ENCODE measurements at regions not wholly inside any gene's neighbourhood (a gene's known extent, or its start where the extent isn't known, plus 50 kb on each side); places are given as distances from the start of the nearest gene placed in this dataset.

- Histone ChIP-seq H3K4me2 (ENCODE audit: low read length) (no peak overlapping the region), H3K4me3 (ENCODE audit: low read length) (no peak overlapping the region), H4K20me1 (ENCODE audit: control insufficient read depth, insufficient read depth, low read depth, low read length) (no peaks in the 10 kb centered on the region), H3K27ac (ENCODE audit: low read depth, low read length) (no peak overlapping the region), H3K4me1 (ENCODE audit: control insufficient read depth, low read length) (no peaks in the 10 kb centered on the region), H3K9me3 (ENCODE audit: control insufficient read depth, insufficient read depth, low read length) (no peaks in the 10 kb centered on the region), H3K36me3 (ENCODE audit: control insufficient read depth, low read length) (no peaks in the 10 kb centered on the region), H3K79me2 (ENCODE audit: control insufficient read depth, low read length) (no peaks in the 10 kb centered on the region), H3K9me2 (replicated peaks; ENCODE audit: control insufficient read depth, low read length) (no peaks in the 10 kb centered on the region), H3K27me3 (ENCODE audit: control insufficient read depth, low read length) (no peaks in the 10 kb centered on the region), H3F3A (ENCODE audit: control insufficient read depth, insufficient read depth) (no peaks in the 10 kb centered on the region)
- no peak for TF ChIP-seq CTCF (IDR thresholded peaks at IDR 0.05; ENCODE audit: low read depth, low read length, poor library complexity, severe bottlenecking)
- TF ChIP-seq EZH2phosphoT487 (IDR thresholded peaks at IDR 0.05; ENCODE audit: borderline replicate concordance, low read length): no peak
These were observed 119.1 kb upstream of the CD82 start for GRCh38 chr11:44446366-44446762.

- Histone ChIP-seq H4K20me1 (ENCODE audit: control insufficient read depth, insufficient read depth, low read depth, low read length) (no peaks in the 10 kb centered on the region), H3K79me2 (ENCODE audit: control insufficient read depth, low read length) (no peaks in the 10 kb centered on the region), H3K27me3 (ENCODE audit: control insufficient read depth, low read length) (no peaks in the 10 kb centered on the region), H3K4me1 (ENCODE audit: control insufficient read depth, low read length) (no peaks in the 10 kb centered on the region), H3F3A (ENCODE audit: control insufficient read depth, insufficient read depth) (no peaks in the 10 kb centered on the region), H3K9me2 (replicated peaks; ENCODE audit: control insufficient read depth, low read length) (no peaks in the 10 kb centered on the region), H3K27ac (ENCODE audit: low read depth, low read length) (no peak overlapping the region), H3K4me3 (ENCODE audit: low read length) (no peak overlapping the region), H3K9me3 (ENCODE audit: control insufficient read depth, insufficient read depth, low read length) (no peaks in the 10 kb centered on the region), H3K4me2 (ENCODE audit: low read length) (no peak overlapping the region), H3K36me3 (ENCODE audit: control insufficient read depth, low read length) (no peaks in the 10 kb centered on the region)
- no peak for TF ChIP-seq CTCF (IDR thresholded peaks at IDR 0.05; ENCODE audit: low read depth, low read length, poor library complexity, severe bottlenecking)
These were observed 118.3 kb upstream of the CD82 start for GRCh38 chr11:44446996-44447771.

DNA sequence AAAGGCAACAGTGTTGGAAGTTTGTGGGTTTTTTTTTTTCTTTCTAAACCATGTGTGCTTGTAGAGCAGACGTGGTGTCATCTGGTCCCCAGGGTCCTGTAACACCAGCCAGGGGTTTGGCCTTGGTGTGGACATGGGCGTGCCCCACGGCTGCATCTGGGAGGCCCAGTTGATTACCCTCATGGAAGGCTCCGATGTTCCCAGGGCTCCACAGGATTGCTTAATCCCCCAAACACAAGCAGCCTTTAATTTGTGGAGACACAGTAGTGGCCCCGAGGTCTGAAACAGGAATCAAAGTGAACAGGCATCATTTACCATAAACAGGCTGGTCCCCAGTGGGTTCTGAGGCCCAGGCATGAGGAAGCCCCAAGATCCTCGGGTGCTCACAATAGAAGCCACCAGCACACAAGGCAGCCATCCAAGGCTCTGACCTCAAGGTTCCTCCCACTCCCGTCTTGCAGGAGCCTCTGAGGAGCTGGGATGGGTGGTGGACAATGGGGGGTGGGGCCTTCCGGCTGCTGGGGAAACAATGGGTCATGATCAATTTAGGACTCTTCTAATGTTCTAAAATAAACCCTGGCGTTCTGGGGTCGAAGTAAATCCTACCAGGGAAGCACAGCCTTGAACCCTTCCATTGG is 115.0 kb upstream of the CD82 start:
- H4K20me1 ChIP-seq (ENCODE audit: control insufficient read depth, insufficient read depth, low read depth, low read length): no peaks in the 10 kb centered on the region
- H3K79me2 ChIP-seq (ENCODE audit: control insufficient read depth, low read length): no peaks in the 10 kb centered on the region
- no peak overlapping the region for H3K4me2 ChIP-seq (ENCODE audit: low read length)
- no peak overlapping the region for H3K4me3 ChIP-seq (ENCODE audit: low read length)
- H3K4me1 ChIP-seq (ENCODE audit: control insufficient read depth, low read length): no peaks in the 10 kb centered on the region
- H3K27ac ChIP-seq (ENCODE audit: low read depth, low read length): no peak overlapping the region
- no peaks in the 10 kb centered on the region for H3K36me3 ChIP-seq (ENCODE audit: control insufficient read depth, low read length)
- no peaks in the 10 kb centered on the region for H3K9me2 ChIP-seq (replicated peaks; ENCODE audit: control insufficient read depth, low read length)
- H3K27me3 ChIP-seq (ENCODE audit: control insufficient read depth, low read length): no peaks in the 10 kb centered on the region
- TF ChIP-seq CTCF (IDR thresholded peaks at IDR 0.05; ENCODE audit: low read depth, low read length, poor library complexity, severe bottlenecking): no peak
- H3F3A ChIP-seq (ENCODE audit: control insufficient read depth, insufficient read depth): no peaks in the 10 kb centered on the region
- no peaks in the 10 kb centered on the region for H3K9me3 ChIP-seq (ENCODE audit: control insufficient read depth, insufficient read depth, low read length)
